PC-9 (cell line): ENCODE measurements at regions not wholly inside any gene's neighbourhood (a gene's known extent, or its start where the extent isn't known, plus 50 kb on each side); places are given as distances from the start of the nearest gene placed in this dataset.

ENCODE experiments used
- CTCF ChIP-seq: fragments of 200-600 bp; sonication (generic); conservative IDR thresholded peaks from 2 replicates; pipeline ENCODE4 v1.6.1; 2017; ENCODE audit warnings: mixed run types, antibody characterized with exemption, mild to moderate bottlenecking, moderate library complexity
- EZH2 ChIP-seq: fragments of 200-600 bp; sonication (generic); IDR thresholded peaks from 2 replicates; pipeline ENCODE4 v1.8.0; 2017; ENCODE audit warnings: antibody characterized with exemption, low read depth

- TF ChIP-seq CTCF (no peak), EZH2 (no peak)
These were observed 325.5 kb downstream of the SI start for GRCh38 chr3:164752812-164753211.
